ENCODE measurements at regions not wholly inside any gene's neighbourhood (a gene's known extent, or its start where the extent isn't known, plus 50 kb on each side); places are given as distances from the start of the nearest gene placed in this dataset.

DNA sequence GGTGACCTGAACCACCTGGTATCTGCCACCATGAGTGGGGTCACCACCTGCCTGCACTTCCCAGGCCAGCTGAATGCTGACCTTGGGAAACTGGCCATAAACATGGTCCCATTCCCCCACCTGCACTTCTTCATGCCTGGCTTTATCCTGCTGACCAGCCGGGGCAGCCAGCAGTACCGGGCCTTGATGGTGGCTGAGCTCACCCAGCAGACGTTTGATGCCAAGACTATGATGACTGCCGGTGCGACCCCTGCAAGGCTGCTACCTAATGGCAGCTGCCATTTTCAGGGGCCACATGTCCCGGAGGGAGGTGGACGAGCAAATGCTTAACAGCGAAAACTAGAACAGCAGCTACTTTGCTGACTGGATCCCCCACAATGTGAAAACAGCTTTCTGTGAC lies 67.5 kb upstream of the FAM241A start:
- Histone ChIP-seq H3K4me3 (replicated peaks in 1 of 3; ENCODE audit: low read depth in 2 of 3, low read length in 3 of 3) (no peak overlapping the region), H3K27ac (ENCODE audit: low read depth in 1 of 2, low read length in 2 of 2) (no peak overlapping the region), H3K36me3 (replicated peaks in 1 of 2; ENCODE audit: control insufficient read depth in 1 of 2, insufficient read depth in 2 of 2, low read length in 2 of 2) (no peaks in the 10 kb centered on the region), H4K20me1 (ENCODE audit: insufficient read depth, low read length) (no peaks in the 10 kb centered on the region), H3K4me2 (replicated peaks; ENCODE audit: extremely low read depth, low read length, poor library complexity, severe bottlenecking) (no peak overlapping the region), H3K27me3 (ENCODE audit: control insufficient read depth in 2 of 2, insufficient read depth in 2 of 2, low read length in 2 of 2) (no peaks in the 10 kb centered on the region), H3K9ac (ENCODE audit: insufficient read depth, low read length, poor library complexity, severe bottlenecking) (no peak overlapping the region), H3K4me1 (ENCODE audit: control insufficient read depth in 1 of 2, insufficient read depth in 2 of 2, low read length in 2 of 2) (peaks cover 6 to 9% of the 10 kb centered on the region in 2 donors), H2AFZ (ENCODE audit: insufficient read depth, low read depth, low read length, poor library complexity, severe bottlenecking) (peak overlapping the region; percentile 25), H3K79me2 (ENCODE audit: insufficient read depth, low read length) (no peaks in the 10 kb centered on the region), H3K9me3 (replicated peaks in 1 of 2; ENCODE audit: control insufficient read depth in 1 of 2, insufficient read depth in 1 of 2, low read length in 2 of 2) (peaks cover 3 to 4% of the 10 kb centered on the region in 2 donors)
- peaks cover 3 to 8% (median 5%) of the 10 kb centered on the region in 7 donors for H3K9me3 Mint-ChIP-seq
- WGBS (ENCODE audit: insufficient coverage): 100% methylated on average over 8 of the region's 8 CpGs
- intact Hi-C loops (cut with micrococcal nuclease): no loop called here
- H3K27me3 Mint-ChIP-seq (ENCODE audit: low read depth in 3 of 3): peaks cover 0 to 3% (median 0%) of the 10 kb centered on the region in 3 donors
- H3K4me3 Mint-ChIP-seq: no peak overlapping the region
- no peak overlapping the region for H3K27ac Mint-ChIP-seq
- TF ChIP-seq CTCF (IDR thresholded peaks at IDR 0.05): no peak
- no peaks in the 10 kb centered on the region for H3K36me3 Mint-ChIP-seq
- H3K4me1 Mint-ChIP-seq: peaks cover 18% of the 10 kb centered on the region
- DNase-seq: no peak

DNA sequence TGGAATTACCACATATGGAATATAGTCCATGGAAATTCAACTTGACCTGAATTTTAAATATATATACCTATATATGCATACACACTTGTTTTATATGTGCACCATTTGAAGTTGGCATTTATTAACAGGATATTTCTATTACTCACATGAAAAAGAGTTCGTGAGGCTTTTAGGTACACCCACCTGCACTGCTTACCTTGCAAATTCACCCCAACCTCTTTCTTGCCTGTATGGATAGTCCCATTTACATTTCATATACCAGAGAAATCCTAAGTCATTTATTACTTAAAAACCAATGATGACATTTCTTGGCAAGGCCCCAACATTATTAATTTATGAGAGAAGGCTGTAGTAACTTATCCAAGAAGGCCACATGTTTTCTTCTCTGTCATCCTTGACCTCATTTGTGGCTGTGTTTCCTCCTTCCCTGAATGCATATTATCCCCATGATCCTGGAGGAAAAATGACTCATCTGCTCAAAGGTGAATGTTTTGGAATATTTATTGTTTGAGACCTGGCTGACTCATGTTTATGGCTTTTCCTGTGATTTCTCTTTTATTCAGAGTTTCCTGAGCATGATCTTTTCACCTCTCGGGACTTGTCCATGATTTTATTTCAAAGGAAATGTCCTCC lies 62.2 kb upstream of the FAM241A start:
- Mint-ChIP-seq H3K36me3 (no peaks in the 10 kb centered on the region), H3K4me1 (peaks cover 43% of the 10 kb centered on the region), H3K27ac (no peak overlapping the region), H3K9me3 (no peaks in the 10 kb centered on the region), H3K4me3 (no peak overlapping the region), H3K27me3 (ENCODE audit: low read depth in 3 of 3) (no peaks in the 10 kb centered on the region)
- no peaks in the 10 kb centered on the region for H3K9me3 ChIP-seq (replicated peaks in 1 of 2; ENCODE audit: control insufficient read depth in 1 of 2, insufficient read depth in 1 of 2, low read length in 2 of 2)
- no peaks in the 10 kb centered on the region for H3K79me2 ChIP-seq (ENCODE audit: insufficient read depth, low read length)
- WGBS (ENCODE audit: insufficient coverage): 100% methylated on average over 1 of the region's 2 CpGs
- no peak for DNase-seq
- intact Hi-C loops (cut with micrococcal nuclease): no loop called here
- no peaks in the 10 kb centered on the region for H3K27me3 ChIP-seq (ENCODE audit: control insufficient read depth in 2 of 2, insufficient read depth in 2 of 2, low read length in 2 of 2)
- no peak overlapping the region for H3K4me2 ChIP-seq (replicated peaks; ENCODE audit: extremely low read depth, low read length, poor library complexity, severe bottlenecking)
- no peak for TF ChIP-seq CTCF (IDR thresholded peaks at IDR 0.05)
- H3K36me3 ChIP-seq (replicated peaks in 1 of 2; ENCODE audit: control insufficient read depth in 1 of 2, insufficient read depth in 2 of 2, low read length in 2 of 2): no peaks in the 10 kb centered on the region
- peak overlapping the region in 1 of 2 donors; percentile 34 for H3K27ac ChIP-seq (ENCODE audit: low read depth in 1 of 2, low read length in 2 of 2)
- peaks cover 39 to 43% of the 10 kb centered on the region in 2 donors for H3K4me1 ChIP-seq (ENCODE audit: control insufficient read depth in 1 of 2, insufficient read depth in 2 of 2, low read length in 2 of 2)
- no peak overlapping the region for H3K4me3 ChIP-seq (replicated peaks in 1 of 3; ENCODE audit: low read depth in 2 of 3, low read length in 3 of 3)
- no peak overlapping the region for H2AFZ ChIP-seq (ENCODE audit: insufficient read depth, low read depth, low read length, poor library complexity, severe bottlenecking)
- no peak overlapping the region for H3K9ac ChIP-seq (ENCODE audit: insufficient read depth, low read length, poor library complexity, severe bottlenecking)
- H4K20me1 ChIP-seq (ENCODE audit: insufficient read depth, low read length): no peaks in the 10 kb centered on the region

All from CD14-positive monocyte (primary cell).